LNCaP clone FGC (cell line): ENCODE measurements at regions not wholly inside any gene's neighbourhood (a gene's known extent, or its start where the extent isn't known, plus 50 kb on each side); places are given as distances from the start of the nearest gene placed in this dataset.

Source experiments
- DNase-seq: peaks from one replicate; pipeline ENCODE4 v3.0.0-alpha.2; 2011; ENCODE audit warnings: low read depth
- H3K4me3 ChIP-seq: 2 replicates; pipeline ENCODE4 v1.5.1; 2011; ENCODE audit warnings: mild to moderate bottlenecking, low read depth, low read length, control low read depth
- CTCF ChIP-seq: IDR thresholded peaks from 2 replicates; pipeline ENCODE4 v1.5.1; 2012; ENCODE audit warnings: mild to moderate bottlenecking; ENCODE audit not compliant: control insufficient read depth, insufficient read depth; ENCODE audit errors: extremely low read depth

- no peak overlapping the region for H3K4me3 ChIP-seq
- no peak for DNase-seq
- TF ChIP-seq CTCF, result no peak
Observed at GRCh38 chr4:22978656-22979055, 285.9 kb downstream of the GBA3 start.

GRCh38 chr4:22970665-22971064 is 277.9 kb downstream of the GBA3 start:
- no peak for TF ChIP-seq CTCF
- no peak for DNase-seq
- no peak overlapping the region for H3K4me3 ChIP-seq

GRCh38 chr4:22969287-22969896 is 276.7 kb downstream of the GBA3 start:
- no peak for DNase-seq
- TF ChIP-seq CTCF, result no peak
- H3K4me3 ChIP-seq, result no peak overlapping the region

- peak; percentile 48 for TF ChIP-seq CTCF
- no peak overlapping the region for H3K4me3 ChIP-seq
- no peak for DNase-seq
Observed at GRCh38 chr4:22962295-22962694, 269.6 kb downstream of the GBA3 start.

- no peak for TF ChIP-seq CTCF
- no peak for DNase-seq
- H3K4me3 ChIP-seq, result no peak overlapping the region
Observed at GRCh38 chr4:22959483-22959882, 266.7 kb downstream of the GBA3 start.

- no peak overlapping the region for H3K4me3 ChIP-seq
- TF ChIP-seq CTCF, result no peak
- no peak for DNase-seq
Observed at GRCh38 chr4:22957774-22958309, 265.1 kb downstream of the GBA3 start.
